NCI-H128 (cell line): ENCODE measurements at regions not wholly inside any gene's neighbourhood (a gene's known extent, or its start where the extent isn't known, plus 50 kb on each side); places are given as distances from the start of the nearest gene placed in this dataset.

Source experiments
- DNase-seq: peaks from one replicate; lab custom pipeline; 2025; ENCODE audit not compliant: unreplicated experiment; lab: John Stamatoyannopoulos, UW

- DNase-seq: no peak
Measured at GRCh38 chr13:106997696-106998095, 429.8 kb upstream of the ARGLU1 start.

DNA sequence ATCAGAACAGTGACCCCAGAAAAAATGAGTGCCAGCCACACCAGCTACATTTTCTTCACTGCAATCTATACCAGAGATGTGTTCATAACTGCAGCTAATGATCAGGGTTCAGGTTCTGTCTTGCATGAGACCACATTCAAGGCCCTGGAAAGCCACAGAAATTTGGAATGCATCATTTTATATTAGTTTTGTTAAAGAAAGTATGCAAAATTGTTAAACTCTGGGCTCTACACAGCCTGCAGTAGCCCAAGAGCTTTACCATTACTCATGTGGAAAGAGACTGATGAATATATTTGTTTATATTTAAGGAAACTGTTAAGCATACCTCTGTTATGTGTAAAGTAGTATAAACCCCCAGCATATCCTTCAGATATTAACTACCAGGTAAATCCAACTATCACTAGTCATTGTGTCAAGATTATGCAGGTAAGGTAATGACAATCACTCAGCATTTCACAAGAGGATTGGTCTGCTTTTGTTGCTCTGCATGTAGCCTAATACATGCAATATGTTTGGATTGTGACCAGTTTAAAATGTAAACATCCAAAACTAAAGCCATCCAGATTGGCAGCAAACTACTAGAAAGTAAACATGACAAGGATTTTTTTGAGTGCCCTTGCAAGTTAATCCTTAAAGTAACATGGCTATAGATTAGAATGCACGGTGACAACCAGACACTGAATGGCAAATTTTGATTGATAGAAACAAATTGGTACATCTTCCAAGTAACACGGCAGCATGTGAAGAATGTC, 429.1 kb upstream of the ARGLU1 start:
- no peak for DNase-seq

DNA sequence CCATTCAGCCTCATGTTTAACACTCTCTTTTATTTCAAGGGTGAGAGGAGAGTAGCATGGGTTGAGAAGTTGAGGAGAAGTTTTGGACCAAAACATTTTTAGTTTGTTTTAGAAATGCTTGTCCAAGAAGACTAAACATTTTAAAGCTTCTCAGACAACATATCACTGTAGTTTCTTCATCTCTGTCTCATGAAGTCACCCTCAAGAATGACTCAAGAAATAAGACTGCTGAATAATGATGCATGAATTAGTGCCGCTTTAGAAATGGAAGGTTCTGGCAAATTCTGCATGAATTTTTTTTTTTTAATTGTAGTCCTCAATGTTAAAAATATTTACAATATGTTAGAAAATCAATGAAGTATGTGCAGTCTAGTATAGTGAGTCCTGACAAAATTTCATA, 422.7 kb upstream of the ARGLU1 start:
- DNase-seq: no peak

- no peak for DNase-seq
Measured at GRCh38 chr13:106989876-106990275, 421.9 kb upstream of the ARGLU1 start.

- DNase-seq: no peak
Measured at GRCh38 chr13:106987427-106987785, 419.5 kb upstream of the ARGLU1 start.

DNA sequence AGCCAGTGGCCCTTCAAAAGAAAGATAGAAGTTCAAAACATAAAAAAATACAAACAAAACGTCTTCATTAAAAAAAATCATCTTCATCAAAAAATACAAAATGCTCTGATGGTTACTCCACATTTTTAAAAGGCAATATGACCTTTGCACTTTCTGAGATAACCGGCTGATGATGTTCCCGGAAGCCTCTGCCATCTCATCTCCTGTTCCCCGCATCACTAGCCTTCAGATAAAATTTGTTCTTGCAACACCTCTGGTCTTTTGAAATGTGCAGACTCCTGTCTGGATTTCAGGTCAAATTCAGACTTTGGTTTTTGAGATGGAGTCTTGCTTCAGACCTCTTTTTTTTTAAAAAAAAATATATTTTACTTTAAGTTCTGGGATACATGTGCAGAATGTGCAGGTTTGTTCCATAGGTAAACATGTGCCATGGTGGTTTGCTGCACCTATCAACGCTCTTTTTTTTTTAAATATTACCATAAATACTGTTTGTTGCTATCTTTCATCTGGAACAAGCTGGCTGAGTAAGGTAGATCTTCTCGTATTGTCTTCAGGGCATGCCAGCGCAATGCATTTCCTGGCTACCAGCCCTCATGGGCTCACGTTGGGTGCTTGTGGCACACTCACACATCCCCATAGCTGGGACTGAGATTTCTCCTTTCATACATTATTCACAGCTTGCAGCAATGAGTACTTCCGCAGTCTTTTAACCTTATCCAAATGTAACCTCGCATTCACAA, 418.9 kb upstream of the ARGLU1 start:
- no peak for DNase-seq

DNA sequence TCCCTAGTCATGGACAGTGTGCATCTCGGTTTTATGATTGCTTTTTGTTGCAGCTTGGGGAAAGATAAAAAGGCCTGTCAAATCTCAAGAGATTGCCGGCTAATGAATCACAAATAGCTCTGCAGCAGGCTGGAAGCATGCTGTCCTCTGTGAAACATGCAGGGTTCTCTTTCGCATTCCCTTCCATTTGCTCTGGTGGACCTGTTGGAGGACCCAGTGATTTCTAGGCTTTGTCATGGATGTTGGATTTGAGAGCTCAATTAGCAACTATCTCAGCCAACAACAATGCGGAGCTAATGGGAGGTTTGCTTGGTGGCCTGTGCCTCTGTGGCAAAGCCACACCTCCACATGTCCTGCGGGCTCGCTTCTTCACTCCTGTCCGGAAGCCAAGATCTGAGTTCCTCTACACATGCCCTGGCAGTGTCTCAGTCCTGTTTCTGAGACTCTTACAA, 418.1 kb upstream of the ARGLU1 start:
- DNase-seq: no peak

- DNase-seq: no peak
Measured at GRCh38 chr13:106985481-106985880, 417.5 kb upstream of the ARGLU1 start.

- no peak for DNase-seq
Measured at GRCh38 chr13:106981051-106981450, 413.1 kb upstream of the ARGLU1 start.

DNA sequence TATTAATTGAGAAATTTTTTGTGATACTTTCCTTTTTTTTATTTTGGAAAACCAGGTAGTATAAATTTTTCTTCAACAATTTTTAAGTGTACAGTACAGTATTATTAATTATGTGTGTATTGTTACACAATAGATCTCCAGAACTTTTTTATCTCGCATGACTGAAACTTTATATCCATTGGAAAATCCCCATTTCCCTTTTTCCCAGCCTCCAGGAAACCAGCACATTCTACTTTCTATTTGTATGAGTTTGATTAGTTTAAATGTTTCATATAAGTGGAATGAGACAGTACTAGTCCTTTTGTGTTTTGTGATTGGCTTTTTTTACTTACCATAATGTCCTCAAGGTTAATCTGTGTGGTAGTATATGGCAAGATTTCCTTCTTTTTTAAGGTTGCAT, 399.5 kb upstream of the ARGLU1 start:
- no peak for DNase-seq

- no peak for DNase-seq
Measured at GRCh38 chr13:106963151-106963550, 395.2 kb upstream of the ARGLU1 start.

- DNase-seq: no peak
Measured at GRCh38 chr13:106961651-106962050, 393.7 kb upstream of the ARGLU1 start.

GRCh38 chr13:106961216-106961615, 393.3 kb upstream of the ARGLU1 start:
- DNase-seq: no peak

DNA sequence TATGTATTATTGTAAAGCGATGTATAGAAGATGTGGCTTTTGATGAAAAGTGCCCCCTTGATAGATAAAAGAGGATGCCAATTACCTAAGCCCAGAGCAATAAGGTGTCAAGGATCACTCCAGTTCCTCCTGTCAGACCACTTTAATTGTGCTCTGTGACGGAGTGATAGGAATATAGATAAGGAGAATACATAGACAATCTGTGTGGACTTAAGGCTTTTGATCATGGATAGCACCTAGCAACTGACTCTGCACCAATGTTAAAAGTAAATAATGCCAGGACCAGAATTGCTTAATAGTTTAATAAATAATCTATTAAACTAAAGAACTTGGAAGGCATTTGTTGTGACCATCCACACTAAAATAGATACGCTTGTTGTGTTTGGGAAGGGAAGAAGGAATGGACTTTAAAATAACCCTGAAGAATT, 390.7 kb upstream of the ARGLU1 start:
- DNase-seq: no peak

DNA sequence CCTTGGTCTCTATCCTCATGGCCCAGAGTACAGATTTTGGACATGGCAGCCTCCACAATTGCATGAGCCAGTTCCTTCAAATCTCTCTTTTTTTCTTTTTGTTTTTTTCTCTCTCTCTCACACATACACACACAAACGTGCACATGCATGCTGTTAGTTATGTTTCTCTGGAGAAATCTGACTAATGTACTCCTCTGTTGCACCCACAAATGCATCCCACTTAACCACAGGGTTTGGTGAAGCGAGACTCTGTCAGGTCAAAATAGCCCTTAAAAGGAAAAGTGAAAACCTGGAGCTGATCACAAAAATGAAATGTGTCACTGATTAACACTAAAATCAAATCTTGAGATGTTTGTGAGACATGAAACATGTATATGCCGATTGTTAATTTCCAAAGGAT, 374.6 kb upstream of the ARGLU1 start:
- DNase-seq: no peak

- DNase-seq: no peak
Measured at GRCh38 chr13:106941779-106942178, 373.8 kb upstream of the ARGLU1 start.

DNA sequence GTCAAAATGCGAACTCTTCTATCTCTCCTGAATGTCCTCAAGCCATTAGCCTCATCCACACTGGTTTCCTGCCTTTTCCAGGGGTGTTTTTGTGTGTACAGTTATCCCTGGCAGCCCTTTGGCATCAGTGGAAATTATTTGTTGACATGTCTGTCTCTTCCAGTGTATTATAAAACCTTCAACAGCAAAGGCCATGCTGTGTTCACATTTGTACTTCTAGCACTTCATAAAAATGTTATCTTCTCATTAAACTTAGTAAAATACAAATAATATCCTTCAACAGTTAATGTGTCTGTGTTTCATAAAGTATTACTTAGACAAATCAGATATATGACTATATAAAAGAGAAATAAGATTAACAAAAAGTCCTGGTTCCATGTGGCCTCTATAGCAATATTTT, 359.5 kb upstream of the ARGLU1 start:
- no peak for DNase-seq

DNA sequence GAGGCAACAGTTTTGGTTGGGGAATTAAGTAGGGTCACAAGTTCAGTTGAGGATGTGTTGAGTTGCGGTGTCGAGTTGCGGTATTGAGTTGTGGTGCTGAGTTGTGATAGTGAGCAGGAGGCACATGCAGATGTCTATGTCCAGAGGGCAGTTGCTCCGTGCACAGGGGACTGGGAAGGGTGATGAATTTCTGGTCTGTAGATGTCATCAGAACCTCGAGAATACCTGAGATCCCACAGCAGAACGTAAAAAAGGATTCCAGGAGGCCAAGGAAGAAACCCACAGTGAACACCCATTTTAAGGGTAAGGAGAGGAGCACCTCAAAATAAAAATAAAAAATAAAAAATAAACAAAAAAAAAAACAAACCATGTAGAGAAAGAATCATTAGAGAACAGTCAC, 354.4 kb upstream of the ARGLU1 start:
- DNase-seq: no peak

GRCh38 chr13:106919638-106920037, 351.7 kb upstream of the ARGLU1 start:
- DNase-seq: no peak

DNA sequence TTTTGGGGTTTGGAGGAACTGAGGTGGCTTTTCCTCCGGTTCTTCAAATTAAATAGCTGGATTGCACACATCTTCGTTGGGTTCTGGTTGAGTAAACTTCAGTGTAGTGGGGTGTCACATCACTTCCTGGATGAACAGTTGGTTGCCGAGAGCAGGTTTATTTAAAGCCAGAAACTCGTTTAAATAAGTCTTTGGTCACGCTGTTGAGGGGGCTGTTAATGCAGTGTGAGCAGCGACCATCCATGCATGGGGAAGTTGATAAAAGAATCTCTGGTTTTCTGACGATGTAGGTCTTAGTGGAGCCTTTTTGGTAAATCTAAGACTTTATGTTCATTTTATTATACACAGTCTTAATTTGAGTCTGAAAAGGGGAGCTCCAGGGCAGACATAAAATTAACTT, 351.2 kb upstream of the ARGLU1 start:
- no peak for DNase-seq

DNA sequence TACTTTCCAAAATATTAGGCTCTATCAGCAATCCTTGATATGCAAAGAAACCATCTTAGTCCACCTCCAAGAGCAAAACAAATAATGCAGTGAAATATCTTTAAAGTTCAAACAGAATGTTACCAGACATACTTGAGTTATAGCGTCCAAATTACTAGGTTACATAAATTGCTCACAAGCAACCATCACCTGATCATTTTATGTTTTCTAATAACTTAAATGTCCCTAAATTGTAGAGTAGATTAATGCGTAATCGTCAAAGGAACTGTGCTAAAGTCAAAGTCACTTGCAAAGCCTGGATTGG, 350.6 kb upstream of the ARGLU1 start:
- DNase-seq: no peak

GRCh38 chr13:106917673-106918556, 350.0 kb upstream of the ARGLU1 start:
- DNase-seq: peak; percentile 5
